CD14-positive monocyte (primary cell): ENCODE measurements at regions not wholly inside any gene's neighbourhood (a gene's known extent, or its start where the extent isn't known, plus 50 kb on each side); places are given as distances from the start of the nearest gene placed in this dataset.

Experiments
- DNase-seq, 3 donors: peaks; one replicate each; pipeline ENCODE4 v3.0.0-alpha.2; 2011 to 2022
- H2AFZ ChIP-seq: 2 replicates; pipeline ENCODE4 v1.6.0; 2012; ENCODE audit warnings: mild to moderate bottlenecking, low read depth, low read length, inconsistent platforms; ENCODE audit not compliant: insufficient read depth, poor library complexity, severe bottlenecking
- H3K27ac ChIP-seq, 2 donors: 1 replicate in 1 of 2; 2 replicates in 1 of 2; pipeline ENCODE4 v1.5.1; 2012 to 2013; ENCODE audit warnings: low read length in 2 of 2, control low read depth in 1 of 2, inconsistent platforms in 1 of 2, low read depth in 1 of 2, mild to moderate bottlenecking in 1 of 2
- H3K27me3 ChIP-seq, 2 donors: one replicate each; pipeline versions ENCODE4 v1.6.0 to v1.6.1; 2011 to 2013; ENCODE audit warnings: low read length in 2 of 2; ENCODE audit not compliant: control insufficient read depth in 2 of 2, insufficient read depth in 2 of 2
- H3K36me3 ChIP-seq, 2 donors: replicated peaks in 1 of 2; 1 replicate in 1 of 2; 2 replicates in 1 of 2; pipeline versions ENCODE4 v1.5.1 to v1.6.1; 2012 to 2013; ENCODE audit warnings: low read length in 2 of 2, control low read depth in 1 of 2, inconsistent platforms in 1 of 2, mild to moderate bottlenecking in 1 of 2; ENCODE audit not compliant: insufficient read depth in 2 of 2, control insufficient read depth in 1 of 2
- H3K4me1 ChIP-seq, 2 donors: 1 replicate in 1 of 2; 2 replicates in 1 of 2; pipeline versions ENCODE4 v1.5.1 to v1.6.1; 2012 to 2013; ENCODE audit warnings: low read length in 2 of 2, control low read depth in 1 of 2, inconsistent platforms in 1 of 2, mild to moderate bottlenecking in 1 of 2, moderate library complexity in 1 of 2; ENCODE audit not compliant: insufficient read depth in 2 of 2, control insufficient read depth in 1 of 2
- H3K4me2 ChIP-seq: replicated peaks from 2 replicates; pipeline ENCODE3; 2012; ENCODE audit warnings: low read length, moderate library complexity, mild to moderate bottlenecking; ENCODE audit not compliant: poor library complexity, severe bottlenecking; ENCODE audit errors: extremely low read depth
- H3K4me3 ChIP-seq, 3 experiments: fragments of 200-600 bp in 1 of 3; sonication (generic) in 1 of 3; replicated peaks in 1 of 3; 1 replicate in 2 of 3; 2 replicates in 1 of 3; pipeline ENCODE4 v1.5.1; 2011 to 2013; ENCODE audit warnings: low read length in 3 of 3, mild to moderate bottlenecking in 3 of 3, control low read depth in 2 of 3, low read depth in 2 of 3, inconsistent platforms in 1 of 3, moderate library complexity in 1 of 3
- H3K79me2 ChIP-seq: 2 replicates; pipeline ENCODE4 v1.6.0; 2012; ENCODE audit warnings: mild to moderate bottlenecking, control low read depth, inconsistent platforms, low read length, moderate library complexity; ENCODE audit not compliant: insufficient read depth
- H3K9ac ChIP-seq: 2 replicates; pipeline ENCODE4 v1.6.0; 2017; ENCODE audit warnings: low read length, mild to moderate bottlenecking; ENCODE audit not compliant: insufficient read depth, poor library complexity, severe bottlenecking
- H3K9me3 ChIP-seq, 2 donors: replicated peaks in 1 of 2; 1 replicate in 1 of 2; 2 replicates in 1 of 2; pipeline versions ENCODE4 v1.5.1 to v1.6.1; 2012 to 2013; ENCODE audit warnings: low read length in 2 of 2, control low read depth in 1 of 2; ENCODE audit not compliant: control insufficient read depth in 1 of 2, insufficient read depth in 1 of 2
- H4K20me1 ChIP-seq: 2 replicates; pipeline ENCODE4 v1.6.0; 2012; ENCODE audit warnings: mild to moderate bottlenecking, low read length, control low read depth, moderate library complexity; ENCODE audit not compliant: insufficient read depth
- H3K27ac Mint-ChIP-seq, 7 donors: one replicate each; pipeline ENCODE4 v1.8.0; 2020; ENCODE audit warnings: mild to moderate bottlenecking in 7 of 7, mixed read lengths in 7 of 7, moderate library complexity in 6 of 7, inconsistent platforms in 2 of 7
- H3K27me3 Mint-ChIP-seq, 3 donors: one replicate each; pipeline ENCODE4 v1.8.0; 2021 to 2022; ENCODE audit warnings: low read depth in 3 of 3, mild to moderate bottlenecking in 3 of 3, mixed read lengths in 3 of 3, moderate library complexity in 3 of 3, inconsistent platforms in 1 of 3
- H3K36me3 Mint-ChIP-seq, 2 donors: one replicate each; pipeline ENCODE4 v1.8.0; 2020; ENCODE audit warnings: mixed read lengths in 2 of 2, inconsistent platforms in 1 of 2, mild to moderate bottlenecking in 1 of 2
- H3K4me1 Mint-ChIP-seq: one replicate; pipeline ENCODE4 v1.8.0; 2020; ENCODE audit warnings: mild to moderate bottlenecking, mixed read lengths
- H3K4me3 Mint-ChIP-seq, 2 donors: one replicate each; pipeline ENCODE4 v1.8.0; 2020; ENCODE audit warnings: mild to moderate bottlenecking in 2 of 2, mixed read lengths in 2 of 2, moderate library complexity in 1 of 2
- H3K9me3 Mint-ChIP-seq, 7 donors: one replicate each; pipeline ENCODE4 v1.8.0; 2020 to 2022; ENCODE audit warnings: mixed read lengths in 7 of 7, mild to moderate bottlenecking in 6 of 7, moderate library complexity in 6 of 7, inconsistent platforms in 2 of 7
- CTCF ChIP-seq: fragments of 200-600 bp; IDR thresholded peaks from one replicate; pipeline ENCODE4 v1.8.0; 2022; ENCODE audit warnings: antibody characterized with exemption, mild to moderate bottlenecking
- WGBS: methylation state at CpG from one replicate; pipeline ENCODE4 v1.1.5; 2013; ENCODE audit warnings: missing lambda C conversion rate; ENCODE audit not compliant: insufficient coverage; 5-methylcytosine and 5-hydroxymethylcytosine counted together
- intact Hi-C, 2 donors: fragments of 100-400 bp; cut with micrococcal nuclease; formaldehyde crosslinking; loops; one replicate each; pipeline versions ENCODE4 v1.15.0 to v1.15.1; 2023

DNA sequence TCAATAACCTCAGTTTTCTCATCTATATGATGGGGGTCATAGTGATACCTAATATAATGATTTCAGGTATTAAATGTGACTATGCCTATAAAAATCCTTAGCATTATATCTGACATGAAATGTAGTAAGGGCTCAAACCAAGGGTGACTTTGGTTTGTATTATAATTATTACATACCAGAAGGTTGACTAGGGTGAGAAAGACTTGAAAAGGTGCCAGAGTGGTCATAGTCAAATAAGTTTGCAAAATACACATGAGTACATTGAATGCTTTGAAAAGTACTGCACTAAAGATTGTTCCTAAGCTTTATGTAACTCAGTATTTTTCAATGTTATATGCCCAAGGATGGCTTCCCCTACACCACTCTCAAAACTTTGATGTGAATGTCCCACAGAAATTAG lies 297.2 kb downstream of the ARPP21 start:
- H3K9ac ChIP-seq, result no peak overlapping the region
- Mint-ChIP-seq H3K4me1 (peaks cover 8% of the 10 kb centered on the region), H3K9me3 (peaks cover 0 to 3% (median 0%) of the 10 kb centered on the region in 7 donors), H3K27me3 (no peaks in the 10 kb centered on the region), H3K27ac (no peak overlapping the region), H3K36me3 (no peaks in the 10 kb centered on the region), H3K4me3 (no peak overlapping the region)
- no peaks in the 10 kb centered on the region for H3K27me3 ChIP-seq
- H3K4me1 ChIP-seq, result peaks cover 6 to 7% of the 10 kb centered on the region in 2 donors
- intact Hi-C loops, result no loop called here
- H3K27ac ChIP-seq, result no peak overlapping the region
- no peaks in the 10 kb centered on the region for H3K9me3 ChIP-seq
- no peak overlapping the region for H3K4me3 ChIP-seq
- no peak for DNase-seq
- H3K4me2 ChIP-seq, result no peak overlapping the region
- no peaks in the 10 kb centered on the region for H3K79me2 ChIP-seq
- no peaks in the 10 kb centered on the region for H3K36me3 ChIP-seq
- no peak overlapping the region for H2AFZ ChIP-seq
- no peaks in the 10 kb centered on the region for H4K20me1 ChIP-seq
- TF ChIP-seq CTCF, result no peak

GRCh38 chr3:35944926-35945710 lies 305.8 kb downstream of the ARPP21 start:
- WGBS, result no CpG with 5 or more reads among the region's 2 CpGs
- H3K9ac ChIP-seq, result no peak overlapping the region
- no peaks in the 10 kb centered on the region for H3K9me3 Mint-ChIP-seq
- intact Hi-C loops, result no loop called here
- no peak overlapping the region for H3K27ac ChIP-seq
- H3K27me3 Mint-ChIP-seq, result peaks cover 0 to 1% (median 0%) of the 10 kb centered on the region in 3 donors
- no peak for DNase-seq
- no peak overlapping the region for H3K4me2 ChIP-seq
- H3K9me3 ChIP-seq, result no peaks in the 10 kb centered on the region
- no peaks in the 10 kb centered on the region for H3K36me3 ChIP-seq
- no peaks in the 10 kb centered on the region for H3K27me3 ChIP-seq
- H3K4me3 ChIP-seq, result no peak overlapping the region
- H3K27ac Mint-ChIP-seq, result no peak overlapping the region
- H3K79me2 ChIP-seq, result no peaks in the 10 kb centered on the region
- TF ChIP-seq CTCF, result no peak
- no peak overlapping the region for H2AFZ ChIP-seq
- no peaks in the 10 kb centered on the region for H3K4me1 Mint-ChIP-seq
- no peaks in the 10 kb centered on the region for H3K4me1 ChIP-seq
- H4K20me1 ChIP-seq, result no peaks in the 10 kb centered on the region
- no peaks in the 10 kb centered on the region for H3K36me3 Mint-ChIP-seq
- no peak overlapping the region for H3K4me3 Mint-ChIP-seq
